Small intestine (tissue), 7 donors: ENCODE measurements at regions not wholly inside any gene's neighbourhood (a gene's known extent, or its start where the extent isn't known, plus 50 kb on each side); places are given as distances from the start of the nearest gene placed in this dataset.

Experiments
- DNase-seq, 2 donors: peaks; one replicate each; pipeline versions ENCODE4 v3.0.0 to v3.0.0-alpha.2; 2013
- FAIRE-seq: peaks from 2 replicates; lab custom pipeline; 2012; peaks lifted over from hg19 to GRCh38; lab: Jason Lieb, UNC
- H3K27ac ChIP-seq, 3 donors: one replicate each; pipeline ENCODE4 v1.5.1; 2013; ENCODE audit warnings: low read length in 2 of 3, mild to moderate bottlenecking in 2 of 3, control low read depth in 1 of 3, inconsistent platforms in 1 of 3, low read depth in 1 of 3, moderate library complexity in 1 of 3
- H3K27me3 ChIP-seq, 3 donors: one replicate each; pipeline ENCODE4 v1.6.1; 2013; ENCODE audit warnings: low read length in 3 of 3, inconsistent platforms in 1 of 3; ENCODE audit not compliant: control insufficient read depth in 3 of 3, insufficient read depth in 3 of 3
- H3K36me3 ChIP-seq, 3 donors: one replicate each; pipeline ENCODE4 v1.6.1; 2013; ENCODE audit warnings: low read length in 3 of 3, inconsistent platforms in 1 of 3, low read depth in 1 of 3, mild to moderate bottlenecking in 1 of 3, moderate library complexity in 1 of 3; ENCODE audit not compliant: control insufficient read depth in 3 of 3, insufficient read depth in 2 of 3
- H3K4me1 ChIP-seq, 3 donors: one replicate each; pipeline ENCODE4 v1.6.1; 2013; ENCODE audit warnings: low read length in 2 of 3, inconsistent platforms in 1 of 3, low read depth in 1 of 3, mild to moderate bottlenecking in 1 of 3, moderate library complexity in 1 of 3; ENCODE audit not compliant: control insufficient read depth in 3 of 3, insufficient read depth in 2 of 3
- H3K4me3 ChIP-seq, 3 donors: one replicate each; pipeline ENCODE4 v1.5.1; 2013; ENCODE audit warnings: low read length in 3 of 3, control low read depth in 1 of 3, inconsistent platforms in 1 of 3, low read depth in 1 of 3, mild to moderate bottlenecking in 1 of 3, moderate library complexity in 1 of 3
- H3K9me3 ChIP-seq, 2 donors: one replicate each; pipeline ENCODE4 v1.6.1; 2013; ENCODE audit warnings: low read depth in 1 of 2, low read length in 1 of 2; ENCODE audit not compliant: control insufficient read depth in 2 of 2, insufficient read depth in 1 of 2
- WGBS, 3 donors: extraction: QIAGEN DNeasy Blood & Tissue Kit; methylation state at CpG; one replicate each; pipeline ENCODE4 v1.1.7; 2013; 5-methylcytosine and 5-hydroxymethylcytosine counted together
- donor health status: healthy with polysubstance abuse.
- donor health status: control.
- donor health status: control.
- donor health status: Bipolar disorder and iron deficiency.
- donor health status: healthy.

GRCh38 chr6:81844686-81845085 is 92.2 kb upstream of the TENT5A start:
- DNase-seq (no peak), FAIRE-seq (no peak)
- Histone ChIP-seq H3K9me3 (no peaks in the 10 kb centered on the region), H3K4me1 (no peaks in the 10 kb centered on the region), H3K36me3 (no peaks in the 10 kb centered on the region), H3K27me3 (no peaks in the 10 kb centered on the region), H3K27ac (no peak overlapping the region), H3K4me3 (no peak overlapping the region)
- 69 to 94% (median 87%) methylated on average over 2 of the region's 2 CpGs for WGBS, 3 donors

- no peak overlapping the region for H3K4me3 ChIP-seq
- H3K27ac ChIP-seq: no peak overlapping the region
- FAIRE-seq (no peak), DNase-seq (no peak)
- WGBS, 3 donors: 17 to 23% (median 20%) methylated on average over 2 of the region's 2 CpGs
- no peaks in the 10 kb centered on the region for H3K9me3 ChIP-seq
- no peaks in the 10 kb centered on the region for H3K27me3 ChIP-seq
- H3K4me1 ChIP-seq: peaks cover 0 to 2% (median 0%) of the 10 kb centered on the region in 3 donors
- H3K36me3 ChIP-seq: no peaks in the 10 kb centered on the region
Measured at GRCh38 chr6:81843302-81843701, 90.8 kb upstream of the TENT5A start.

GRCh38 chr6:81842254-81842653 is 89.8 kb upstream of the TENT5A start:
- H3K36me3 ChIP-seq: no peaks in the 10 kb centered on the region
- no peaks in the 10 kb centered on the region for H3K27me3 ChIP-seq
- DNase-seq (no peak), FAIRE-seq (no peak)
- H3K4me3 ChIP-seq: no peak overlapping the region
- H3K9me3 ChIP-seq: no peaks in the 10 kb centered on the region
- no peak overlapping the region for H3K27ac ChIP-seq
- peaks cover 0 to 12% (median 0%) of the 10 kb centered on the region in 3 donors for H3K4me1 ChIP-seq

- DNase-seq: no peak
- FAIRE-seq: no peak
- Histone ChIP-seq H3K4me3 (no peak overlapping the region), H3K36me3 (no peaks in the 10 kb centered on the region), H3K27ac (peak overlapping the region in 1 of 3 donors; percentile 11), H3K9me3 (no peaks in the 10 kb centered on the region), H3K27me3 (no peaks in the 10 kb centered on the region), H3K4me1 (peaks cover 0 to 21% (median 2%) of the 10 kb centered on the region in 3 donors)
- WGBS, 3 donors: 67 to 77% (median 70%) methylated on average over 1 of the region's 1 CpG
Measured at GRCh38 chr6:81838724-81839426, 86.4 kb upstream of the TENT5A start.

- FAIRE-seq: peak; percentile 81
- Histone ChIP-seq H3K36me3 (no peaks in the 10 kb centered on the region), H3K27ac (peak overlapping the region in 1 of 3 donors; percentile 24), H3K4me3 (no peak overlapping the region), H3K4me1 (peaks cover 0 to 21% (median 2%) of the 10 kb centered on the region in 3 donors), H3K27me3 (no peaks in the 10 kb centered on the region), H3K9me3 (no peaks in the 10 kb centered on the region)
- 14 to 66% (median 42%) methylated on average over 4 of the region's 4 CpGs for WGBS, 3 donors
- peak; percentile 63 to 82 for DNase-seq
Measured at GRCh38 chr6:81838031-81838430, 85.5 kb upstream of the TENT5A start.

GRCh38 chr6:81834141-81834681 is 81.7 kb upstream of the TENT5A start:
- FAIRE-seq (no peak), DNase-seq (peak; percentile 27 to 68)
- Histone ChIP-seq H3K4me1 (peaks cover 0 to 29% (median 4%) of the 10 kb centered on the region in 3 donors), H3K4me3 (no peak overlapping the region), H3K27me3 (no peaks in the 10 kb centered on the region), H3K9me3 (no peaks in the 10 kb centered on the region), H3K36me3 (no peaks in the 10 kb centered on the region), H3K27ac (peak overlapping the region; percentile 8 to 67 (median 36))
- WGBS, 3 donors: 25 to 55% (median 40%) methylated on average over 5 of the region's 5 CpGs

- Histone ChIP-seq H3K36me3 (no peaks in the 10 kb centered on the region), H3K27ac (peak overlapping the region in 2 of 3 donors; percentile 2 to 39), H3K4me3 (no peak overlapping the region), H3K27me3 (no peaks in the 10 kb centered on the region), H3K9me3 (peaks cover 0 to 5% of the 10 kb centered on the region in 2 donors), H3K4me1 (peaks cover 0 to 18% (median 4%) of the 10 kb centered on the region in 3 donors)
- peak; percentile 27 to 58 for DNase-seq
- no peak for FAIRE-seq
- 14 to 61% (median 34%) methylated on average over 4 of the region's 4 CpGs for WGBS, 3 donors
Measured at GRCh38 chr6:81832304-81832703, 79.8 kb upstream of the TENT5A start.

- Histone ChIP-seq H3K36me3 (no peaks in the 10 kb centered on the region), H3K4me1 (peaks cover 0 to 18% (median 4%) of the 10 kb centered on the region in 3 donors), H3K27me3 (no peaks in the 10 kb centered on the region), H3K9me3 (peaks cover 0 to 5% of the 10 kb centered on the region in 2 donors), H3K27ac (no peak overlapping the region), H3K4me3 (no peak overlapping the region)
- DNase-seq: peak; percentile 67 to 80
- WGBS, 3 donors: 9 to 52% (median 29%) methylated on average over 5 of the region's 5 CpGs
- peak; percentile 85 for FAIRE-seq
Measured at GRCh38 chr6:81831274-81831673, 78.8 kb upstream of the TENT5A start.
